Stimulated activated CD8-positive, alpha-beta memory T cell treated with anti-CD3 and anti-CD28 coated beads, Interleukin-12 subunit alpha, Interleukin-12 subunit beta, amount 100 ng/mL, for 1 hour (primary cell): ENCODE measurements at regions not wholly inside any gene's neighbourhood (a gene's known extent, or its start where the extent isn't known, plus 50 kb on each side); places are given as distances from the start of the nearest gene placed in this dataset.
A peak's percentile ranks its signal among the peaks of the same experiment; 100 is the strongest.

Experiments used
- DNase-seq: peaks from one replicate; pipeline ENCODE4 v3.0.0-alpha.2; 2020; ENCODE audit warnings: low read depth

- DNase-seq = no peak
Observed at GRCh38 chr1:228922722-228923376, 187.6 kb downstream of the RHOU start.

GRCh38 chr1:228923973-228924686 lies 188.9 kb downstream of the RHOU start:
- DNase-seq = no peak

GRCh38 chr1:228925691-228926090 lies 190.4 kb downstream of the RHOU start:
- DNase-seq = no peak

- no peak for DNase-seq
Observed at GRCh38 chr1:228927421-228927820, 192.1 kb downstream of the RHOU start.

- DNase-seq = no peak
Observed at GRCh38 chr1:228927946-228928898, 192.9 kb downstream of the RHOU start.

GRCh38 chr1:228929476-228930027 lies 194.3 kb downstream of the RHOU start:
- DNase-seq = no peak

GRCh38 chr1:228930479-228930957 lies 195.2 kb downstream of the RHOU start:
- no peak for DNase-seq

- DNase-seq = no peak
Observed at GRCh38 chr1:228933753-228934152, 198.5 kb downstream of the RHOU start.

- DNase-seq = no peak
Observed at GRCh38 chr1:228935198-228935663, 200.0 kb downstream of the RHOU start.

GRCh38 chr1:228935855-228936727 lies 200.8 kb downstream of the RHOU start:
- DNase-seq = no peak

GRCh38 chr1:228936881-228937280 lies 201.6 kb downstream of the RHOU start:
- DNase-seq = no peak

- DNase-seq = no peak
Observed at GRCh38 chr1:228937351-228937750, 202.1 kb downstream of the RHOU start.

- DNase-seq = no peak
Observed at GRCh38 chr1:228937851-228938536, 202.7 kb downstream of the RHOU start.

- peak; percentile 2 for DNase-seq
Observed at GRCh38 chr1:228938537-228938901, 203.2 kb downstream of the RHOU start.

GRCh38 chr1:228939001-228939691 lies 203.9 kb downstream of the RHOU start:
- no peak for DNase-seq

- no peak for DNase-seq
Observed at GRCh38 chr1:228939881-228940392, 204.7 kb downstream of the RHOU start.

- no peak for DNase-seq
Observed at GRCh38 chr1:228940526-228940925, 205.2 kb downstream of the RHOU start.

- DNase-seq = no peak
Observed at GRCh38 chr1:228940926-228941325, 205.6 kb downstream of the RHOU start.

- DNase-seq = no peak
Observed at GRCh38 chr1:228941666-228942065, 206.4 kb downstream of the RHOU start.

GRCh38 chr1:228943436-228943835 lies 208.2 kb downstream of the RHOU start:
- DNase-seq = no peak
